ENCODE measurements at regions not wholly inside any gene's neighbourhood (a gene's known extent, or its start where the extent isn't known, plus 50 kb on each side); places are given as distances from the start of the nearest gene placed in this dataset.

- Histone ChIP-seq H3K27me3 (ENCODE audit: low read depth, low read length) (no peaks in the 10 kb centered on the region), H3K4me1 (ENCODE audit: control insufficient read depth in 1 of 2, insufficient read depth in 2 of 2, low read length in 2 of 2) (no peaks in the 10 kb centered on the region), H3K27ac (ENCODE audit: low read length) (no peak overlapping the region)
Measured at GRCh38 chr5:8081179-8081578, 212.2 kb downstream of the MTRR start.

GRCh38 chr5:8093669-8094068 lies 224.7 kb downstream of the MTRR start:
- Histone ChIP-seq H3K9me3 (ENCODE audit: control insufficient read depth in 1 of 2, low read length in 2 of 2) (no peaks in the 10 kb centered on the region), H3K4me3 (ENCODE audit: low read depth in 1 of 2, low read length in 2 of 2) (no peak overlapping the region), H3K27me3 (ENCODE audit: low read depth, low read length) (no peaks in the 10 kb centered on the region), H3K4me1 (ENCODE audit: control insufficient read depth in 1 of 2, insufficient read depth in 2 of 2, low read length in 2 of 2) (no peaks in the 10 kb centered on the region), H3K27ac (ENCODE audit: low read length) (no peak overlapping the region), H3K36me3 (ENCODE audit: control insufficient read depth in 1 of 2, insufficient read depth in 2 of 2, low read length in 2 of 2) (no peaks in the 10 kb centered on the region)

More at GRCh38 chr5:8081179-8081578, 212.2 kb downstream of the MTRR start:
- Histone ChIP-seq H3K4me3 (ENCODE audit: low read depth in 1 of 2, low read length in 2 of 2) (no peak overlapping the region), H3K9me3 (ENCODE audit: control insufficient read depth in 1 of 2, low read length in 2 of 2) (no peaks in the 10 kb centered on the region), H3K36me3 (ENCODE audit: control insufficient read depth in 1 of 2, insufficient read depth in 2 of 2, low read length in 2 of 2) (no peaks in the 10 kb centered on the region)

- H3K27me3 ChIP-seq (ENCODE audit: low read depth, low read length) = no peaks in the 10 kb centered on the region
- H3K27ac ChIP-seq (ENCODE audit: low read length) = no peak overlapping the region
- no peaks in the 10 kb centered on the region for H3K4me1 ChIP-seq (ENCODE audit: control insufficient read depth in 1 of 2, insufficient read depth in 2 of 2, low read length in 2 of 2)
- no peaks in the 10 kb centered on the region for H3K36me3 ChIP-seq (ENCODE audit: control insufficient read depth in 1 of 2, insufficient read depth in 2 of 2, low read length in 2 of 2)
- H3K4me3 ChIP-seq (ENCODE audit: low read depth in 1 of 2, low read length in 2 of 2) = no peak overlapping the region
- no peaks in the 10 kb centered on the region for H3K9me3 ChIP-seq (ENCODE audit: control insufficient read depth in 1 of 2, low read length in 2 of 2)
Measured at GRCh38 chr5:8094304-8094703, 225.4 kb downstream of the MTRR start.

GRCh38 chr5:8097146-8097545 lies 228.2 kb downstream of the MTRR start:
- no peaks in the 10 kb centered on the region for H3K27me3 ChIP-seq (ENCODE audit: low read depth, low read length)
- no peak overlapping the region for H3K27ac ChIP-seq (ENCODE audit: low read length)
- no peak overlapping the region for H3K4me3 ChIP-seq (ENCODE audit: low read depth in 1 of 2, low read length in 2 of 2)
- H3K4me1 ChIP-seq (ENCODE audit: control insufficient read depth in 1 of 2, insufficient read depth in 2 of 2, low read length in 2 of 2) = no peaks in the 10 kb centered on the region
- no peaks in the 10 kb centered on the region for H3K9me3 ChIP-seq (ENCODE audit: control insufficient read depth in 1 of 2, low read length in 2 of 2)
- no peaks in the 10 kb centered on the region for H3K36me3 ChIP-seq (ENCODE audit: control insufficient read depth in 1 of 2, insufficient read depth in 2 of 2, low read length in 2 of 2)

GRCh38 chr5:8098081-8098480 lies 229.1 kb downstream of the MTRR start:
- H3K9me3 ChIP-seq (ENCODE audit: control insufficient read depth in 1 of 2, low read length in 2 of 2) = no peaks in the 10 kb centered on the region
- no peak overlapping the region for H3K4me3 ChIP-seq (ENCODE audit: low read depth in 1 of 2, low read length in 2 of 2)
- H3K27ac ChIP-seq (ENCODE audit: low read length) = no peak overlapping the region
- H3K27me3 ChIP-seq (ENCODE audit: low read depth, low read length) = no peaks in the 10 kb centered on the region
- no peaks in the 10 kb centered on the region for H3K36me3 ChIP-seq (ENCODE audit: control insufficient read depth in 1 of 2, insufficient read depth in 2 of 2, low read length in 2 of 2)
- H3K4me1 ChIP-seq (ENCODE audit: control insufficient read depth in 1 of 2, insufficient read depth in 2 of 2, low read length in 2 of 2) = no peaks in the 10 kb centered on the region

- Histone ChIP-seq H3K4me3 (ENCODE audit: low read depth in 1 of 2, low read length in 2 of 2) (no peak overlapping the region), H3K27me3 (ENCODE audit: low read depth, low read length) (no peaks in the 10 kb centered on the region), H3K9me3 (ENCODE audit: control insufficient read depth in 1 of 2, low read length in 2 of 2) (no peaks in the 10 kb centered on the region)
Measured at GRCh38 chr5:8102714-8103113, 233.8 kb downstream of the MTRR start.

GRCh38 chr5:8114597-8115266 lies 245.8 kb downstream of the MTRR start:
- H3K4me1 ChIP-seq (ENCODE audit: control insufficient read depth in 1 of 2, insufficient read depth in 2 of 2, low read length in 2 of 2) = no peaks in the 10 kb centered on the region
- no peaks in the 10 kb centered on the region for H3K36me3 ChIP-seq (ENCODE audit: control insufficient read depth in 1 of 2, insufficient read depth in 2 of 2, low read length in 2 of 2)
- H3K9me3 ChIP-seq (ENCODE audit: control insufficient read depth in 1 of 2, low read length in 2 of 2) = no peaks in the 10 kb centered on the region

More at GRCh38 chr5:8102714-8103113, 233.8 kb downstream of the MTRR start:
- Histone ChIP-seq H3K27ac (ENCODE audit: low read length) (no peak overlapping the region), H3K4me1 (ENCODE audit: control insufficient read depth in 1 of 2, insufficient read depth in 2 of 2, low read length in 2 of 2) (no peaks in the 10 kb centered on the region), H3K36me3 (ENCODE audit: control insufficient read depth in 1 of 2, insufficient read depth in 2 of 2, low read length in 2 of 2) (no peaks in the 10 kb centered on the region)

GRCh38 chr5:8123559-8123958 lies 254.6 kb downstream of the MTRR start:
- no peaks in the 10 kb centered on the region for H3K9me3 ChIP-seq (ENCODE audit: control insufficient read depth in 1 of 2, low read length in 2 of 2)
- H3K27ac ChIP-seq (ENCODE audit: low read length) = no peak overlapping the region
- H3K36me3 ChIP-seq (ENCODE audit: control insufficient read depth in 1 of 2, insufficient read depth in 2 of 2, low read length in 2 of 2) = no peaks in the 10 kb centered on the region
- no peaks in the 10 kb centered on the region for H3K4me1 ChIP-seq (ENCODE audit: control insufficient read depth in 1 of 2, insufficient read depth in 2 of 2, low read length in 2 of 2)
- H3K4me3 ChIP-seq (ENCODE audit: low read depth in 1 of 2, low read length in 2 of 2) = no peak overlapping the region
- H3K27me3 ChIP-seq (ENCODE audit: low read depth, low read length) = no peaks in the 10 kb centered on the region

More at GRCh38 chr5:8114597-8115266, 245.8 kb downstream of the MTRR start:
- no peak overlapping the region for H3K4me3 ChIP-seq (ENCODE audit: low read depth in 1 of 2, low read length in 2 of 2)
- no peaks in the 10 kb centered on the region for H3K27me3 ChIP-seq (ENCODE audit: low read depth, low read length)
- H3K27ac ChIP-seq (ENCODE audit: low read length) = no peak overlapping the region

GRCh38 chr5:8134609-8135008 lies 265.7 kb downstream of the MTRR start:
- H3K9me3 ChIP-seq (ENCODE audit: control insufficient read depth in 1 of 2, low read length in 2 of 2) = no peaks in the 10 kb centered on the region
- H3K27ac ChIP-seq (ENCODE audit: low read length) = no peak overlapping the region
- no peak overlapping the region for H3K4me3 ChIP-seq (ENCODE audit: low read depth in 1 of 2, low read length in 2 of 2)
- no peaks in the 10 kb centered on the region for H3K36me3 ChIP-seq (ENCODE audit: control insufficient read depth in 1 of 2, insufficient read depth in 2 of 2, low read length in 2 of 2)
- H3K4me1 ChIP-seq (ENCODE audit: control insufficient read depth in 1 of 2, insufficient read depth in 2 of 2, low read length in 2 of 2) = no peaks in the 10 kb centered on the region
- H3K27me3 ChIP-seq (ENCODE audit: low read depth, low read length) = no peaks in the 10 kb centered on the region

- Histone ChIP-seq H3K4me3 (ENCODE audit: low read depth in 1 of 2, low read length in 2 of 2) (no peak overlapping the region), H3K27me3 (ENCODE audit: low read depth, low read length) (no peaks in the 10 kb centered on the region), H3K4me1 (ENCODE audit: control insufficient read depth in 1 of 2, insufficient read depth in 2 of 2, low read length in 2 of 2) (no peaks in the 10 kb centered on the region), H3K36me3 (ENCODE audit: control insufficient read depth in 1 of 2, insufficient read depth in 2 of 2, low read length in 2 of 2) (no peaks in the 10 kb centered on the region), H3K9me3 (ENCODE audit: control insufficient read depth in 1 of 2, low read length in 2 of 2) (no peaks in the 10 kb centered on the region), H3K27ac (ENCODE audit: low read length) (no peak overlapping the region)
Measured at GRCh38 chr5:8135742-8136141, 266.8 kb downstream of the MTRR start.

GRCh38 chr5:8136271-8136670 lies 267.3 kb downstream of the MTRR start:
- Histone ChIP-seq H3K4me1 (ENCODE audit: control insufficient read depth in 1 of 2, insufficient read depth in 2 of 2, low read length in 2 of 2) (no peaks in the 10 kb centered on the region), H3K27me3 (ENCODE audit: low read depth, low read length) (no peaks in the 10 kb centered on the region), H3K4me3 (ENCODE audit: low read depth in 1 of 2, low read length in 2 of 2) (no peak overlapping the region), H3K36me3 (ENCODE audit: control insufficient read depth in 1 of 2, insufficient read depth in 2 of 2, low read length in 2 of 2) (no peaks in the 10 kb centered on the region), H3K27ac (ENCODE audit: low read length) (no peak overlapping the region), H3K9me3 (ENCODE audit: control insufficient read depth in 1 of 2, low read length in 2 of 2) (no peaks in the 10 kb centered on the region)

- Histone ChIP-seq H3K27ac (ENCODE audit: low read length) (no peak overlapping the region), H3K36me3 (ENCODE audit: control insufficient read depth in 1 of 2, insufficient read depth in 2 of 2, low read length in 2 of 2) (no peaks in the 10 kb centered on the region), H3K4me1 (ENCODE audit: control insufficient read depth in 1 of 2, insufficient read depth in 2 of 2, low read length in 2 of 2) (no peaks in the 10 kb centered on the region), H3K4me3 (ENCODE audit: low read depth in 1 of 2, low read length in 2 of 2) (no peak overlapping the region), H3K9me3 (ENCODE audit: control insufficient read depth in 1 of 2, low read length in 2 of 2) (no peaks in the 10 kb centered on the region), H3K27me3 (ENCODE audit: low read depth, low read length) (no peaks in the 10 kb centered on the region)
Measured at GRCh38 chr5:8137941-8138550, 269.1 kb downstream of the MTRR start.
